ENCODE measurements at regions not wholly inside any gene's neighbourhood (a gene's known extent, or its start where the extent isn't known, plus 50 kb on each side); places are given as distances from the start of the nearest gene placed in this dataset.
"Not testable (repeated sequence)": the region's sequence is repeated elsewhere in the genome, so short reads cannot be mapped to it uniquely, and the experiment has no call there.

GRCh38 chr2:208792766-208793165 lies 386.2 kb downstream of the PTH2R start:
- DNase-seq (ENCODE audit: extremely low read depth, low read depth), result no peak

GRCh38 chr2:208793434-208793833 lies 386.8 kb downstream of the PTH2R start:
- DNase-seq (ENCODE audit: extremely low read depth, low read depth), result no peak
- TF ChIP-seq, protein P1, sequence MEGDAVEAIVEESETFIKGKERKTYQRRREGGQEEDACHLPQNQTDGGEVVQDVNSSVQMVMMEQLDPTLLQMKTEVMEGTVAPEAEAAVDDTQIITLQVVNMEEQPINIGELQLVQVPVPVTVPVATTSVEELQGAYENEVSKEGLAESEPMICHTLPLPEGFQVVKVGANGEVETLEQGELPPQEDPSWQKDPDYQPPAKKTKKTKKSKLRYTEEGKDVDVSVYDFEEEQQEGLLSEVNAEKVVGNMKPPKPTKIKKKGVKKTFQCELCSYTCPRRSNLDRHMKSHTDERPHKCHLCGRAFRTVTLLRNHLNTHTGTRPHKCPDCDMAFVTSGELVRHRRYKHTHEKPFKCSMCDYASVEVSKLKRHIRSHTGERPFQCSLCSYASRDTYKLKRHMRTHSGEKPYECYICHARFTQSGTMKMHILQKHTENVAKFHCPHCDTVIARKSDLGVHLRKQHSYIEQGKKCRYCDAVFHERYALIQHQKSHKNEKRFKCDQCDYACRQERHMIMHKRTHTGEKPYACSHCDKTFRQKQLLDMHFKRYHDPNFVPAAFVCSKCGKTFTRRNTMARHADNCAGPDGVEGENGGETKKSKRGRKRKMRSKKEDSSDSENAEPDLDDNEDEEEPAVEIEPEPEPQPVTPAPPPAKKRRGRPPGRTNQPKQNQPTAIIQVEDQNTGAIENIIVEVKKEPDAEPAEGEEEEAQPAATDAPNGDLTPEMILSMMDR (IDR thresholded peaks at IDR 0.05; ENCODE audit: low read depth, low read length), result no peak

More at GRCh38 chr2:208792766-208793165, 386.2 kb downstream of the PTH2R start:
- TF ChIP-seq, protein P1 (IDR thresholded peaks at IDR 0.05; ENCODE audit: low read depth, low read length), result no peak

DNA sequence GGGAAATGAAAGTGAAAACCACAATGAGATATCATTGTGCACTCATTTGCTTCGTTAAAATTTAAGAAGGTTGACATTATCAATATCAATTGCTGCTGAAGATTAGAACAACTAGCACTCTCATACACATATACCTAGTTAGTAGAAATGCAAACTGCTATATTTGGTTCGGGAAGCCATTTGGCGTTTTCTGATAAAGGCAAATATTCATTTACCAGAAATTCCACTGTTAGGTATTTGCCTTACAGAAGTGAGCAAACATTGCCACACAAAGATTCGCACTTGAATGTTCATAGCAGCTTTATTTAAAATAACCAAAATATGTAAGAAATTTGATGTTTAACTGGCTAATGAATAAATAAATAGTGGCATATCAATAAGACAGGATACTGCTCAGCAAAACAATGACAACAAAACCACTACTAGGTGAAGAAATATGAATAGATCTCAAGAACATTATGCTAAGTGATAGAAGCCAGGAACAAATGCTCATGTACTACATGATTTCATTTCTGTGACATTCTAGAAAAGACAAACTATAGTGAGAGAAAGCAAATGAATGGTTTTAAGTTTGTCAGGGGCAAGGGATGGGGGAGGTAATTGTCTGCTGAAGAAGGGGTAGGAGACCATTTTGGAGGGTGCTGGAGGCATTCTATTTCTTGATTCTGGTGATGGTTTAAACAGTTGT lies 387.8 kb downstream of the PTH2R start:
- TF ChIP-seq, protein P1 (IDR thresholded peaks at IDR 0.05; ENCODE audit: low read depth, low read length), result no peak
- no peak for DNase-seq (ENCODE audit: extremely low read depth, low read depth)

- TF ChIP-seq, protein P1 (IDR thresholded peaks at IDR 0.05; ENCODE audit: low read depth, low read length), result no peak
- no peak for DNase-seq (ENCODE audit: extremely low read depth, low read depth)
Observed at GRCh38 chr2:208798698-208799097, 392.1 kb downstream of the PTH2R start.

DNA sequence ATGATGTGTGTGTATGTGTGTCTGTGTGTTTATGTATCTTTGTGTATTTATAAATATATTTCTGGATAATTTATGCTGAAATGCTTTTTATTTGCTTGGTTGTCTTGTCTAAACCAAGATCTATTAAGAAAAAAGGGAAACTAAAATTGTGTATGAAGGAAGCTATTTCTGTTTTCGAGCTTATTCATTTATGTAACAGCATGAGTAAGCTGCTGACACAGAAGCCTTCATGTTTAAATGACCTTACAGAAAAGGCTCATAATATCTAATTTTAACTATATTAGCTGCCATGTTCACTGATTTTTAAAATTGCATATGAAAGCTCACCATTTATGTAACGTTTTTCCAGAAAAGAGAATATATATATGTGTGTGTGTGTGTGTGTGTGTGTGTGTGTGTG lies 392.8 kb downstream of the PTH2R start:
- TF ChIP-seq, protein P1 (IDR thresholded peaks at IDR 0.05; ENCODE audit: low read depth, low read length), result no peak
- DNase-seq (ENCODE audit: extremely low read depth, low read depth), result no peak

DNA sequence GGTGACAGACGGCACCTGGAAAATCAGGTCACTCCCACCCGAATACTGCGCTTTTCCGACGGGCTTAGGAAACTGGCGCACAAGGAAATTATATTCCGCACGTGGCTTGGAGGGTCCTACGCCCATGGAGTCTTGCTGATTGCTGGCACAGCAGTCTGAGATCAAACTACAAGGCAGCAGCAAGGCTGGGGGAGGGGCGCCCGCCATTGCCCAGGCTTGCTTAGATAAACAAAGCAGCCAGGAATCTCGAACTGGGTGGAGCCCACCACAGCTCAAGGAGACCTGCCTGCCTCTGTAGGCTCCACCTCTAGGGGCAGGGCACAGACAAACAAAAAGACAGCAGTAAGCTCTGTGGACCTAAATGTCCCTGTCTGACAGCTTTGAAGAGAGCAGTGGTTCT lies 394.3 kb downstream of the PTH2R start:
- DNase-seq (ENCODE audit: extremely low read depth, low read depth), result not testable (repeated sequence)

- TF ChIP-seq, protein P1 (IDR thresholded peaks at IDR 0.05; ENCODE audit: low read depth, low read length), result no peak
- DNase-seq (ENCODE audit: extremely low read depth, low read depth), result no peak
Observed at GRCh38 chr2:208807756-208808155, 401.2 kb downstream of the PTH2R start.

DNA sequence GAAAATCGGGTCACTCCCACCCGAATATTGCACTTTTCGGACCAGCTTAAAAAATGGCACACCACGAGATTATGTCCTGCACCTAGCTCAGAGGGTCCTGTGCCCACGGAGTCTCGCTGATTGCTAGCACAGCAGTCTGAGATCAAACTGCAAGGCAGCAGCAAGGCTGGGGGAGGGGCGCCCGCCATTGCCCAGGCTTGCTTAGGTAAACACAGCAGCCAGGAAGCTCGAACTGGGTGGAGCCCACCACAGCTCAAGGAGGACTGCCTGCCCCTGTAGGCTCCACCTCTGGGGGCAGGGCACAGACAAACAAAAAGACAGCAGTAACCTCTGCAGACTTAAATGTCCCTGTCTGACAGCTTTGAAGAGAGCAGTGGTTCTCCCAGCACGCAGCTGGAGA lies 405.3 kb downstream of the PTH2R start:
- not testable (repeated sequence) for DNase-seq (ENCODE audit: extremely low read depth, low read depth)

Measured in AG09319 (cell line).